ENCODE measurements at regions not wholly inside any gene's neighbourhood (a gene's known extent, or its start where the extent isn't known, plus 50 kb on each side); places are given as distances from the start of the nearest gene placed in this dataset.

DNA sequence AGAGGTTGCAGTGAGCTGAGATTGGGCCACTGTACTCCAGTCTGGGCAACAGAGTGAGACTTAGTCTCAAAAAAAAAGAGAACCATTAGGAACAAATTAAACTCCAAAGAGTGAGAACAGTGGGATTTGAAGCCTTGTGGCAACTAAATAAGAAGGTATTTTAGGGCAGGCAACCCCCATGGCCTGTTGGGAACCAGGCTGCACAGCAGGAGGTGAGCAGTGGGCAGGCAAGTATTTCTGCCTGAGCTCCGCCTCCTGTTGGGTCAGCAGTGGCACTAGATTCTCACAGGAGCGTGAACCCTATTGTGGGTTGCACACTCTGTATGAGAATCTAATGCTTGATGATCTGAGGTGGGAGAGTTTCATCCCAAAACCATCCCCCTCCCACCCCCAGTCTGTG lies 57.6 kb upstream of the MED9 start:
- TF ChIP-seq, protein P1, sequence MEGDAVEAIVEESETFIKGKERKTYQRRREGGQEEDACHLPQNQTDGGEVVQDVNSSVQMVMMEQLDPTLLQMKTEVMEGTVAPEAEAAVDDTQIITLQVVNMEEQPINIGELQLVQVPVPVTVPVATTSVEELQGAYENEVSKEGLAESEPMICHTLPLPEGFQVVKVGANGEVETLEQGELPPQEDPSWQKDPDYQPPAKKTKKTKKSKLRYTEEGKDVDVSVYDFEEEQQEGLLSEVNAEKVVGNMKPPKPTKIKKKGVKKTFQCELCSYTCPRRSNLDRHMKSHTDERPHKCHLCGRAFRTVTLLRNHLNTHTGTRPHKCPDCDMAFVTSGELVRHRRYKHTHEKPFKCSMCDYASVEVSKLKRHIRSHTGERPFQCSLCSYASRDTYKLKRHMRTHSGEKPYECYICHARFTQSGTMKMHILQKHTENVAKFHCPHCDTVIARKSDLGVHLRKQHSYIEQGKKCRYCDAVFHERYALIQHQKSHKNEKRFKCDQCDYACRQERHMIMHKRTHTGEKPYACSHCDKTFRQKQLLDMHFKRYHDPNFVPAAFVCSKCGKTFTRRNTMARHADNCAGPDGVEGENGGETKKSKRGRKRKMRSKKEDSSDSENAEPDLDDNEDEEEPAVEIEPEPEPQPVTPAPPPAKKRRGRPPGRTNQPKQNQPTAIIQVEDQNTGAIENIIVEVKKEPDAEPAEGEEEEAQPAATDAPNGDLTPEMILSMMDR (IDR thresholded peaks at IDR 0.05): no peak
- TF ChIP-seq POLR2A (IDR thresholded peaks at IDR 0.05): no peak

All from lower leg skin (tissue), 3 donors.